WTC11 (cell line): ENCODE measurements at regions not wholly inside any gene's neighbourhood (a gene's known extent, or its start where the extent isn't known, plus 50 kb on each side); places are given as distances from the start of the nearest gene placed in this dataset.

Source experiments
- ATAC-seq: fragments of 200-7000 bp; cut with Tn5 transposase; 2 replicates; pipeline ENCODE4 v1.10.0; 2021; ENCODE audit warnings: mild to moderate bottlenecking, moderate library complexity
- CTCF ChIA-PET: fragments of 300-600 bp; sonication (Branson Sonifier 250); formaldehyde crosslinking; loops from one replicate; lab custom pipeline; 2021; ENCODE audit warnings: antibody characterized with exemption; lab: Charles Lee
- POLR2A ChIA-PET: fragments of 350-600 bp; sonication (Branson Sonifier 250); formaldehyde crosslinking; loops from one replicate; lab custom pipeline; 2021; ENCODE audit warnings: antibody characterized with exemption; lab: Charles Lee
- DNase-seq: peaks from one replicate; pipeline ENCODE4 v3.0.0; 2021; ENCODE audit warnings: low spot score
- H3K27ac Mint-ChIP-seq: 2 replicates; pipeline ENCODE4 v1.8.0; 2021; ENCODE audit warnings: mixed read lengths
- H3K27me3 Mint-ChIP-seq: 2 replicates; pipeline ENCODE4 v1.8.0; 2021; ENCODE audit warnings: low read depth, mild to moderate bottlenecking, moderate library complexity, mixed read lengths
- H3K36me3 Mint-ChIP-seq: 2 replicates; pipeline ENCODE4 v1.8.0; 2021; ENCODE audit warnings: mixed read lengths
- H3K4me1 Mint-ChIP-seq: 2 replicates; pipeline ENCODE4 v1.8.0; 2022; ENCODE audit warnings: mixed read lengths
- H3K4me3 Mint-ChIP-seq: 2 replicates; pipeline ENCODE4 v1.8.0; 2021; ENCODE audit warnings: mild to moderate bottlenecking, moderate library complexity, mixed read lengths
- H3K9me3 Mint-ChIP-seq: 2 replicates; pipeline ENCODE4 v1.8.0; 2021; ENCODE audit warnings: mixed read lengths
- ATF1 ChIP-seq: sonication (generic); formaldehyde crosslinking; IDR thresholded peaks from 2 replicates; pipeline ENCODE4 v1.8.1; 2023; ENCODE audit warnings: mild to moderate bottlenecking, moderate library complexity, missing genetic modification reagents
- ETV6 ChIP-seq: sonication (generic); formaldehyde crosslinking; IDR thresholded peaks from 2 replicates; pipeline ENCODE4 v1.8.1; 2022; ENCODE audit warnings: mild to moderate bottlenecking, missing genetic modification reagents
- FOXK1 ChIP-seq: sonication (generic); formaldehyde crosslinking; IDR thresholded peaks from 2 replicates; pipeline ENCODE4 v1.8.0; 2022; ENCODE audit warnings: mild to moderate bottlenecking, moderate library complexity, missing genetic modification reagents
- MXD4 ChIP-seq: fragments of 250-450 bp; sonication (Bioruptor Pico); IDR thresholded peaks from 2 replicates; pipeline ENCODE4 v1.8.0; 2021; ENCODE audit warnings: mild to moderate bottlenecking, moderate library complexity, borderline replicate concordance
- NFATC4 ChIP-seq: fragments of 250-450 bp; sonication (Bioruptor Pico); IDR thresholded peaks from 2 replicates; pipeline ENCODE4 v1.9.0; 2021; ENCODE audit warnings: mild to moderate bottlenecking
- ZNF138 ChIP-seq: sonication (generic); formaldehyde crosslinking; conservative IDR thresholded peaks from 2 replicates; pipeline ENCODE4 v1.8.1; 2022; ENCODE audit warnings: mild to moderate bottlenecking, moderate library complexity, missing genetic modification reagents
- ZNF263 ChIP-seq: sonication (generic); formaldehyde crosslinking; IDR thresholded peaks from 2 replicates; pipeline ENCODE4 v1.8.1; 2022; ENCODE audit warnings: low read depth, mild to moderate bottlenecking, moderate library complexity, missing genetic modification reagents
- TF ChIP-seq, protein P1 (sequence below): sonication (generic); formaldehyde crosslinking; IDR thresholded peaks from 2 replicates; pipeline ENCODE4 v1.8.0; 2023; ENCODE audit warnings: mild to moderate bottlenecking, missing genetic modification reagents
- TF ChIP-seq, protein P2 (sequence below): sonication (generic); formaldehyde crosslinking; IDR thresholded peaks from 2 replicates; pipeline ENCODE4 v1.8.1; 2022; ENCODE audit warnings: mild to moderate bottlenecking, moderate library complexity, missing genetic modification reagents
- TF ChIP-seq, protein P3 (sequence below): sonication (generic); formaldehyde crosslinking; IDR thresholded peaks from 2 replicates; pipeline ENCODE4 v1.8.0; 2022; ENCODE audit warnings: mild to moderate bottlenecking, missing genetic modification reagents
- TF ChIP-seq, protein P4 (sequence below): fragments of 200-600 bp; IDR thresholded peaks from 2 replicates; pipeline ENCODE4 v1.8.0; 2022; ENCODE audit warnings: antibody characterized with exemption
- TF ChIP-seq, protein P5 (sequence below): sonication (generic); formaldehyde crosslinking; IDR thresholded peaks from 2 replicates; pipeline ENCODE4 v1.8.1; 2023; ENCODE audit warnings: mild to moderate bottlenecking, missing genetic modification reagents, borderline replicate concordance
- TF ChIP-seq, protein P6 (sequence below): sonication (generic); formaldehyde crosslinking; IDR thresholded peaks from 2 replicates; pipeline ENCODE4 v1.8.1; 2023; ENCODE audit warnings: mild to moderate bottlenecking, missing genetic modification reagents
- TF ChIP-seq, protein P7 (sequence below): sonication (generic); formaldehyde crosslinking; IDR thresholded peaks from 2 replicates; pipeline ENCODE4 v1.8.1; 2022; ENCODE audit warnings: low read depth, mild to moderate bottlenecking, moderate library complexity, missing genetic modification reagents, borderline replicate concordance
- TF ChIP-seq, protein P8 (sequence below): sonication (generic); formaldehyde crosslinking; IDR thresholded peaks from 2 replicates; pipeline ENCODE4 v1.8.1; 2022; ENCODE audit warnings: mild to moderate bottlenecking, missing genetic modification reagents, moderate library complexity, borderline replicate concordance
- TF ChIP-seq, protein P9 (sequence below): sonication (generic); formaldehyde crosslinking; IDR thresholded peaks from 2 replicates; pipeline ENCODE4 v1.8.0; 2022; ENCODE audit warnings: mild to moderate bottlenecking, missing genetic modification reagents

DNA sequence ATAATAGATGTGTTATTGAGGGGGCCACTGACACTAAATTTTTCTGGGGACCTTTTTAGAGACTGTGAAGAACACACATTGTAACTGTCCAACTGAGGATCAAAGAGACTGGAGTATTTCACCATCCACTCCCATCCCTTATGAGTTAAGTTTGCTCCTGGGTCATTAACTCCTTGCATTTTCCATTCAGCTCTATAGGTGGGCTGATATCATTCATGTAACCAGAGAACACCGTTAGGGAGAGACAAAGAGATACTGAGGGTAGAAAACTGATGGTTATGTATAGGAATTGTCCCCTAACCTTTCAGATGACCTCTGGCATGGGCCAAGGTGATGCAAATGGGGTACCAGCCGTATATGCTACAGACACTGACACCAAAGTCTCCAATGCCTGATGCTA lies 142.4 kb upstream of the TLR4 start (continued):
- TF ChIP-seq, protein P1, sequence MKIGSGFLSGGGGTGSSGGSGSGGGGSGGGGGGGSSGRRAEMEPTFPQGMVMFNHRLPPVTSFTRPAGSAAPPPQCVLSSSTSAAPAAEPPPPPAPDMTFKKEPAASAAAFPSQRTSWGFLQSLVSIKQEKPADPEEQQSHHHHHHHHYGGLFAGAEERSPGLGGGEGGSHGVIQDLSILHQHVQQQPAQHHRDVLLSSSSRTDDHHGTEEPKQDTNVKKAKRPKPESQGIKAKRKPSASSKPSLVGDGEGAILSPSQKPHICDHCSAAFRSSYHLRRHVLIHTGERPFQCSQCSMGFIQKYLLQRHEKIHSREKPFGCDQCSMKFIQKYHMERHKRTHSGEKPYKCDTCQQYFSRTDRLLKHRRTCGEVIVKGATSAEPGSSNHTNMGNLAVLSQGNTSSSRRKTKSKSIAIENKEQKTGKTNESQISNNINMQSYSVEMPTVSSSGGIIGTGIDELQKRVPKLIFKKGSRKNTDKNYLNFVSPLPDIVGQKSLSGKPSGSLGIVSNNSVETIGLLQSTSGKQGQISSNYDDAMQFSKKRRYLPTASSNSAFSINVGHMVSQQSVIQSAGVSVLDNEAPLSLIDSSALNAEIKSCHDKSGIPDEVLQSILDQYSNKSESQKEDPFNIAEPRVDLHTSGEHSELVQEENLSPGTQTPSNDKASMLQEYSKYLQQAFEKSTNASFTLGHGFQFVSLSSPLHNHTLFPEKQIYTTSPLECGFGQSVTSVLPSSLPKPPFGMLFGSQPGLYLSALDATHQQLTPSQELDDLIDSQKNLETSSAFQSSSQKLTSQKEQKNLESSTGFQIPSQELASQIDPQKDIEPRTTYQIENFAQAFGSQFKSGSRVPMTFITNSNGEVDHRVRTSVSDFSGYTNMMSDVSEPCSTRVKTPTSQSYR (CRISPR knock-in tag) = no peak
- TF ChIP-seq, protein P2, sequence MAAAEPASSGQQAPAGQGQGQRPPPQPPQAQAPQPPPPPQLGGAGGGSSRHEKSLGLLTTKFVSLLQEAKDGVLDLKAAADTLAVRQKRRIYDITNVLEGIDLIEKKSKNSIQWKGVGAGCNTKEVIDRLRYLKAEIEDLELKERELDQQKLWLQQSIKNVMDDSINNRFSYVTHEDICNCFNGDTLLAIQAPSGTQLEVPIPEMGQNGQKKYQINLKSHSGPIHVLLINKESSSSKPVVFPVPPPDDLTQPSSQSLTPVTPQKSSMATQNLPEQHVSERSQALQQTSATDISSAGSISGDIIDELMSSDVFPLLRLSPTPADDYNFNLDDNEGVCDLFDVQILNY = no peak
- TF ChIP-seq, protein P3, sequence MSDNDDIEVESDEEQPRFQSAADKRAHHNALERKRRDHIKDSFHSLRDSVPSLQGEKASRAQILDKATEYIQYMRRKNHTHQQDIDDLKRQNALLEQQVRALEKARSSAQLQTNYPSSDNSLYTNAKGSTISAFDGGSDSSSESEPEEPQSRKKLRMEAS (CRISPR knock-in tag) = no peak
- TF ChIP-seq ZNF263 = no peak

DNA sequence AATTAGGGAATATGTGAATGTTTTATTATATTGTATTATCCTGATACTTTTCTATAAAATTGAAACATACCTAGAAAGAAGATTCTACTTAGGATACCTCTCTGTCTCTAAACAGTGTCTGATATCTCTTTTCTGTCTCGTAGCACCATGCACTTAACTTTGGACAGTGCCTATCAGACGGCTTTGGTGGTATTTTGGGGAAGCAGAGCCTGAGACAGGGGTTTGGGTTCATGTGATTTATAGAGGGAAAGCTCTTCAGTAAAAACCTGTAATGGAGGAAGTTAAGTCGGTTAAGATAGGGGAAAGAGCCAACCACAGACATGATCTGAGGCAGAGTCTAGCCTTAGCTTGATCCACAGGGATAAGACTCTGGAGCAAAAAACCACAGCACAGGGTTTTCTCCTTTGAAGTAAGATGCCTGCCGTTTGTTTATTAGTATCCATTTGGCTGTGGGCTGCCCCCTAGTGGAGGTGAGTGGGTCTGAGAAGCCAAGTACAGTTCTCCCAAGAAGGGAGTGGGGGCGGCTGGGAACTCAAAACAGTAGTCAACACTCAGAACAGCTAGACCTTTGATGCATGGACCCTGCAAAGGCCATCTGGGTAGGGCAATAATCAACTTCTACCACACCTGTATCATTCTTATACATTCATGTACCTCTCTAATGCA lies 141.2 kb upstream of the ASTN2 start:
- Mint-ChIP-seq H3K36me3 (no peaks in the 10 kb centered on the region), H3K4me1 (peaks cover 6% of the 10 kb centered on the region), H3K4me3 (no peak overlapping the region), H3K27me3 (no peaks in the 10 kb centered on the region), H3K27ac (no peak overlapping the region), H3K9me3 (peaks cover 10% of the 10 kb centered on the region)
- POLR2A ChIA-PET = interaction anchor here (0.6 kb wide), 1 partner anchor 34 kb away, joined by 3 read pairs; no protein-coding TSS in a partner anchor
- peak; percentile 99 for ATAC-seq
- TF ChIP-seq, protein P4, sequence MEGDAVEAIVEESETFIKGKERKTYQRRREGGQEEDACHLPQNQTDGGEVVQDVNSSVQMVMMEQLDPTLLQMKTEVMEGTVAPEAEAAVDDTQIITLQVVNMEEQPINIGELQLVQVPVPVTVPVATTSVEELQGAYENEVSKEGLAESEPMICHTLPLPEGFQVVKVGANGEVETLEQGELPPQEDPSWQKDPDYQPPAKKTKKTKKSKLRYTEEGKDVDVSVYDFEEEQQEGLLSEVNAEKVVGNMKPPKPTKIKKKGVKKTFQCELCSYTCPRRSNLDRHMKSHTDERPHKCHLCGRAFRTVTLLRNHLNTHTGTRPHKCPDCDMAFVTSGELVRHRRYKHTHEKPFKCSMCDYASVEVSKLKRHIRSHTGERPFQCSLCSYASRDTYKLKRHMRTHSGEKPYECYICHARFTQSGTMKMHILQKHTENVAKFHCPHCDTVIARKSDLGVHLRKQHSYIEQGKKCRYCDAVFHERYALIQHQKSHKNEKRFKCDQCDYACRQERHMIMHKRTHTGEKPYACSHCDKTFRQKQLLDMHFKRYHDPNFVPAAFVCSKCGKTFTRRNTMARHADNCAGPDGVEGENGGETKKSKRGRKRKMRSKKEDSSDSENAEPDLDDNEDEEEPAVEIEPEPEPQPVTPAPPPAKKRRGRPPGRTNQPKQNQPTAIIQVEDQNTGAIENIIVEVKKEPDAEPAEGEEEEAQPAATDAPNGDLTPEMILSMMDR = peak; percentile 72
- no peak for TF ChIP-seq ETV6 (CRISPR knock-in tag)
- CTCF ChIA-PET = interaction anchor here (0.5 to 1.3 kb wide), 10 partner anchors 9 to 403 kb away, joined by 3 to 22 read pairs (median 3); no protein-coding TSS in a partner anchor
- peak; percentile 83 for DNase-seq

DNA sequence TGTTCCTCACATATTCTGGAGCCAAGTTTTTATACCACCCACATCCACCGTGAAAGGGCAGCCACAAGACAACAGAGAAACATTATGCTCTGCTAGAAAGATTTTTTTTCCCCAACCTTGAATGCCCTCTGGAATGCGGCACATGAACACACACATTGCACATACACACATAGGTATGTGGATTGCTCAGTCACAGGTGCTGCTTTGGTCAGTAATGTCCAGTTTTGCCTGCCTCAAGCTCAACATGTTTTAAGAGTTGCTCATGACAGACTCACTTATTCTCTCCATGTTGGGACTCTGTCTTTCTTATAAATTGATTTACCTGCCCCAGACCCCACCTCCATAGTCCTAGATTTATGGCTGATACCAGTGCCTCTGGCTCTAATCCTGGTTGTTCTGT lies 138.0 kb upstream of the ASTN2 start:
- H3K27me3 Mint-ChIP-seq = no peaks in the 10 kb centered on the region
- no peak overlapping the region for H3K27ac Mint-ChIP-seq
- DNase-seq (no peak), ATAC-seq (no peak)
- CTCF ChIA-PET = no interaction called here
- H3K4me3 Mint-ChIP-seq = no peak overlapping the region
- H3K9me3 Mint-ChIP-seq = peaks cover 4% of the 10 kb centered on the region; the same call in 1 of the 2 replicates
- peaks cover 35% of the 10 kb centered on the region for H3K4me1 Mint-ChIP-seq
- POLR2A ChIA-PET = no interaction called here
- no peaks in the 10 kb centered on the region for H3K36me3 Mint-ChIP-seq
- no peak for TF ChIP-seq ZNF263
- no peak for TF ChIP-seq NFATC4 (CRISPR knock-in tag)
- TF ChIP-seq, protein P5, sequence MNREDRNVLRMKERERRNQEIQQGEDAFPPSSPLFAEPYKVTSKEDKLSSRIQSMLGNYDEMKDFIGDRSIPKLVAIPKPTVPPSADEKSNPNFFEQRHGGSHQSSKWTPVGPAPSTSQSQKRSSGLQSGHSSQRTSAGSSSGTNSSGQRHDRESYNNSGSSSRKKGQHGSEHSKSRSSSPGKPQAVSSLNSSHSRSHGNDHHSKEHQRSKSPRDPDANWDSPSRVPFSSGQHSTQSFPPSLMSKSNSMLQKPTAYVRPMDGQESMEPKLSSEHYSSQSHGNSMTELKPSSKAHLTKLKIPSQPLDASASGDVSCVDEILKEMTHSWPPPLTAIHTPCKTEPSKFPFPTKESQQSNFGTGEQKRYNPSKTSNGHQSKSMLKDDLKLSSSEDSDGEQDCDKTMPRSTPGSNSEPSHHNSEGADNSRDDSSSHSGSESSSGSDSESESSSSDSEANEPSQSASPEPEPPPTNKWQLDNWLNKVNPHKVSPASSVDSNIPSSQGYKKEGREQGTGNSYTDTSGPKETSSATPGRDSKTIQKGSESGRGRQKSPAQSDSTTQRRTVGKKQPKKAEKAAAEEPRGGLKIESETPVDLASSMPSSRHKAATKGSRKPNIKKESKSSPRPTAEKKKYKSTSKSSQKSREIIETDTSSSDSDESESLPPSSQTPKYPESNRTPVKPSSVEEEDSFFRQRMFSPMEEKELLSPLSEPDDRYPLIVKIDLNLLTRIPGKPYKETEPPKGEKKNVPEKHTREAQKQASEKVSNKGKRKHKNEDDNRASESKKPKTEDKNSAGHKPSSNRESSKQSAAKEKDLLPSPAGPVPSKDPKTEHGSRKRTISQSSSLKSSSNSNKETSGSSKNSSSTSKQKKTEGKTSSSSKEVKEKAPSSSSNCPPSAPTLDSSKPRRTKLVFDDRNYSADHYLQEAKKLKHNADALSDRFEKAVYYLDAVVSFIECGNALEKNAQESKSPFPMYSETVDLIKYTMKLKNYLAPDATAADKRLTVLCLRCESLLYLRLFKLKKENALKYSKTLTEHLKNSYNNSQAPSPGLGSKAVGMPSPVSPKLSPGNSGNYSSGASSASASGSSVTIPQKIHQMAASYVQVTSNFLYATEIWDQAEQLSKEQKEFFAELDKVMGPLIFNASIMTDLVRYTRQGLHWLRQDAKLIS (CRISPR knock-in tag) = no peak
- TF ChIP-seq, protein P6, sequence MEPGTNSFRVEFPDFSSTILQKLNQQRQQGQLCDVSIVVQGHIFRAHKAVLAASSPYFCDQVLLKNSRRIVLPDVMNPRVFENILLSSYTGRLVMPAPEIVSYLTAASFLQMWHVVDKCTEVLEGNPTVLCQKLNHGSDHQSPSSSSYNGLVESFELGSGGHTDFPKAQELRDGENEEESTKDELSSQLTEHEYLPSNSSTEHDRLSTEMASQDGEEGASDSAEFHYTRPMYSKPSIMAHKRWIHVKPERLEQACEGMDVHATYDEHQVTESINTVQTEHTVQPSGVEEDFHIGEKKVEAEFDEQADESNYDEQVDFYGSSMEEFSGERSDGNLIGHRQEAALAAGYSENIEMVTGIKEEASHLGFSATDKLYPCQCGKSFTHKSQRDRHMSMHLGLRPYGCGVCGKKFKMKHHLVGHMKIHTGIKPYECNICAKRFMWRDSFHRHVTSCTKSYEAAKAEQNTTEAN = no peak
- TF ChIP-seq ATF1 (CRISPR knock-in tag) = no peak
- TF ChIP-seq FOXK1 (CRISPR knock-in tag) = no peak
- TF ChIP-seq, protein P7, sequence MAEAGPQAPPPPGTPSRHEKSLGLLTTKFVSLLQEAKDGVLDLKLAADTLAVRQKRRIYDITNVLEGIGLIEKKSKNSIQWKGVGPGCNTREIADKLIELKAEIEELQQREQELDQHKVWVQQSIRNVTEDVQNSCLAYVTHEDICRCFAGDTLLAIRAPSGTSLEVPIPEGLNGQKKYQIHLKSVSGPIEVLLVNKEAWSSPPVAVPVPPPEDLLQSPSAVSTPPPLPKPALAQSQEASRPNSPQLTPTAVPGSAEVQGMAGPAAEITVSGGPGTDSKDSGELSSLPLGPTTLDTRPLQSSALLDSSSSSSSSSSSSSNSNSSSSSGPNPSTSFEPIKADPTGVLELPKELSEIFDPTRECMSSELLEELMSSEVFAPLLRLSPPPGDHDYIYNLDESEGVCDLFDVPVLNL (CRISPR knock-in tag) = no peak
- TF ChIP-seq, protein P8, sequence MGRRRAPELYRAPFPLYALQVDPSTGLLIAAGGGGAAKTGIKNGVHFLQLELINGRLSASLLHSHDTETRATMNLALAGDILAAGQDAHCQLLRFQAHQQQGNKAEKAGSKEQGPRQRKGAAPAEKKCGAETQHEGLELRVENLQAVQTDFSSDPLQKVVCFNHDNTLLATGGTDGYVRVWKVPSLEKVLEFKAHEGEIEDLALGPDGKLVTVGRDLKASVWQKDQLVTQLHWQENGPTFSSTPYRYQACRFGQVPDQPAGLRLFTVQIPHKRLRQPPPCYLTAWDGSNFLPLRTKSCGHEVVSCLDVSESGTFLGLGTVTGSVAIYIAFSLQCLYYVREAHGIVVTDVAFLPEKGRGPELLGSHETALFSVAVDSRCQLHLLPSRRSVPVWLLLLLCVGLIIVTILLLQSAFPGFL (CRISPR knock-in tag) = no peak
- no peak for TF ChIP-seq MXD4 (CRISPR knock-in tag)
- TF ChIP-seq ZNF138 (CRISPR knock-in tag) = no peak
- TF ChIP-seq, protein P9, sequence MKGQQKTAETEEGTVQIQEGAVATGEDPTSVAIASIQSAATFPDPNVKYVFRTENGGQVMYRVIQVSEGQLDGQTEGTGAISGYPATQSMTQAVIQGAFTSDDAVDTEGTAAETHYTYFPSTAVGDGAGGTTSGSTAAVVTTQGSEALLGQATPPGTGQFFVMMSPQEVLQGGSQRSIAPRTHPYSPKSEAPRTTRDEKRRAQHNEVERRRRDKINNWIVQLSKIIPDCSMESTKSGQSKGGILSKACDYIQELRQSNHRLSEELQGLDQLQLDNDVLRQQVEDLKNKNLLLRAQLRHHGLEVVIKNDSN (CRISPR knock-in tag) = no peak
